ENCODE measurements at regions not wholly inside any gene's neighbourhood (a gene's known extent, or its start where the extent isn't known, plus 50 kb on each side); places are given as distances from the start of the nearest gene placed in this dataset.
"Not testable (repeated sequence)": the region's sequence is repeated elsewhere in the genome, so short reads cannot be mapped to it uniquely, and the experiment has no call there.

GRCh38 chr14:45990252-45990651, 661.3 kb downstream of the RPL10L start:
- no peak for FAIRE-seq

GRCh38 chr14:45976001-45976400, 675.6 kb downstream of the RPL10L start:
- FAIRE-seq (no peak), DNase-seq (ENCODE audit: insufficient read length, low spot score) (no peak)

More at GRCh38 chr14:45990252-45990651, 661.3 kb downstream of the RPL10L start:
- DNase-seq (ENCODE audit: insufficient read length, low spot score), result no peak

- FAIRE-seq (no peak), DNase-seq (ENCODE audit: insufficient read length, low spot score) (no peak)
These were observed 679.2 kb downstream of the RPL10L start for GRCh38 chr14:45972416-45972815.

GRCh38 chr14:45970621-45971020, 681.0 kb downstream of the RPL10L start:
- FAIRE-seq (no peak), DNase-seq (ENCODE audit: insufficient read length, low spot score) (no peak)

GRCh38 chr14:45968037-45968436, 683.5 kb downstream of the RPL10L start:
- DNase-seq (ENCODE audit: insufficient read length, low spot score) (no peak), FAIRE-seq (no peak)

GRCh38 chr14:45949479-45949878, 696.5 kb upstream of the MIS18BP1 start:
- DNase-seq (ENCODE audit: insufficient read length, low spot score) (no peak), FAIRE-seq (no peak)

- DNase-seq (ENCODE audit: insufficient read length, low spot score) (no peak), FAIRE-seq (no peak)
These were observed 694.8 kb upstream of the MIS18BP1 start for GRCh38 chr14:45947830-45948229.

GRCh38 chr14:45946251-45946650, 693.2 kb upstream of the MIS18BP1 start:
- FAIRE-seq (no peak), DNase-seq (ENCODE audit: insufficient read length, low spot score) (no peak)

GRCh38 chr14:45940318-45940717, 687.3 kb upstream of the MIS18BP1 start:
- FAIRE-seq, result no peak
- no peak for DNase-seq (ENCODE audit: insufficient read length, low spot score)

- DNase-seq (ENCODE audit: insufficient read length, low spot score) (no peak), FAIRE-seq (no peak)
These were observed 686.6 kb upstream of the MIS18BP1 start for GRCh38 chr14:45939572-45939971.

- FAIRE-seq; DNase-seq (ENCODE audit: insufficient read length, low spot score): not testable (repeated sequence)
These were observed 667.0 kb upstream of the MIS18BP1 start for GRCh38 chr14:45919995-45920394.

- no peak for DNase-seq (ENCODE audit: insufficient read length, low spot score)
- FAIRE-seq, result no peak
These were observed 663.4 kb upstream of the MIS18BP1 start for GRCh38 chr14:45916340-45916953.

GRCh38 chr14:45907782-45908181, 654.8 kb upstream of the MIS18BP1 start:
- no peak for FAIRE-seq

GRCh38 chr14:45906257-45906656, 653.3 kb upstream of the MIS18BP1 start:
- DNase-seq (ENCODE audit: insufficient read length, low spot score), result no peak
- FAIRE-seq, result no peak

More at GRCh38 chr14:45907782-45908181, 654.8 kb upstream of the MIS18BP1 start:
- no peak for DNase-seq (ENCODE audit: insufficient read length, low spot score)

- DNase-seq (ENCODE audit: insufficient read length, low spot score) (no peak), FAIRE-seq (no peak)
These were observed 652.7 kb upstream of the MIS18BP1 start for GRCh38 chr14:45905672-45906071.

GRCh38 chr14:45904314-45904713, 651.3 kb upstream of the MIS18BP1 start:
- FAIRE-seq (no peak), DNase-seq (ENCODE audit: insufficient read length, low spot score) (no peak)

GRCh38 chr14:45902241-45902640, 649.2 kb upstream of the MIS18BP1 start:
- no peak for DNase-seq (ENCODE audit: insufficient read length, low spot score)
- FAIRE-seq, result no peak

- DNase-seq (ENCODE audit: insufficient read length, low spot score) (no peak), FAIRE-seq (no peak)
These were observed 644.4 kb upstream of the MIS18BP1 start for GRCh38 chr14:45897439-45897838.

- DNase-seq (ENCODE audit: insufficient read length, low spot score) (no peak), FAIRE-seq (no peak)
These were observed 640.1 kb upstream of the MIS18BP1 start for GRCh38 chr14:45893127-45893526.

GRCh38 chr14:45891417-45892080, 638.5 kb upstream of the MIS18BP1 start:
- FAIRE-seq (no peak), DNase-seq (ENCODE audit: insufficient read length, low spot score) (no peak)

- FAIRE-seq; DNase-seq (ENCODE audit: insufficient read length, low spot score): not testable (repeated sequence)
These were observed 635.8 kb upstream of the MIS18BP1 start for GRCh38 chr14:45888766-45889285.

- FAIRE-seq, result no peak
These were observed 625.0 kb upstream of the MIS18BP1 start for GRCh38 chr14:45877981-45878380.

More at GRCh38 chr14:45877981-45878380, 625.0 kb upstream of the MIS18BP1 start:
- DNase-seq (ENCODE audit: insufficient read length, low spot score), result no peak

All from GM19239 (cell line).